WTC11 (cell line): ENCODE measurements at regions not wholly inside any gene's neighbourhood (a gene's known extent, or its start where the extent isn't known, plus 50 kb on each side); places are given as distances from the start of the nearest gene placed in this dataset.

Experiments
- ATAC-seq: fragments of 200-7000 bp; cut with Tn5 transposase; 2 replicates; pipeline ENCODE4 v1.10.0; 2021; ENCODE audit warnings: mild to moderate bottlenecking, moderate library complexity
- CTCF ChIA-PET: fragments of 300-600 bp; sonication (Branson Sonifier 250); formaldehyde crosslinking; loops from one replicate; lab custom pipeline; 2021; ENCODE audit warnings: antibody characterized with exemption; lab: Charles Lee
- POLR2A ChIA-PET: fragments of 350-600 bp; sonication (Branson Sonifier 250); formaldehyde crosslinking; loops from one replicate; lab custom pipeline; 2021; ENCODE audit warnings: antibody characterized with exemption; lab: Charles Lee
- DNase-seq: peaks from one replicate; pipeline ENCODE4 v3.0.0; 2021; ENCODE audit warnings: low spot score
- H3K27ac Mint-ChIP-seq: 2 replicates; pipeline ENCODE4 v1.8.0; 2021; ENCODE audit warnings: mixed read lengths
- H3K27me3 Mint-ChIP-seq: 2 replicates; pipeline ENCODE4 v1.8.0; 2021; ENCODE audit warnings: low read depth, mild to moderate bottlenecking, moderate library complexity, mixed read lengths
- H3K36me3 Mint-ChIP-seq: 2 replicates; pipeline ENCODE4 v1.8.0; 2021; ENCODE audit warnings: mixed read lengths
- H3K4me1 Mint-ChIP-seq: 2 replicates; pipeline ENCODE4 v1.8.0; 2022; ENCODE audit warnings: mixed read lengths
- H3K4me3 Mint-ChIP-seq: 2 replicates; pipeline ENCODE4 v1.8.0; 2021; ENCODE audit warnings: mild to moderate bottlenecking, moderate library complexity, mixed read lengths
- H3K9me3 Mint-ChIP-seq: 2 replicates; pipeline ENCODE4 v1.8.0; 2021; ENCODE audit warnings: mixed read lengths
- ATF2 ChIP-seq: sonication (generic); formaldehyde crosslinking; IDR thresholded peaks from 2 replicates; pipeline ENCODE4 v1.8.1; 2022; ENCODE audit warnings: low read depth, missing genetic modification reagents, borderline replicate concordance
- ATF3 ChIP-seq: sonication (generic); formaldehyde crosslinking; conservative IDR thresholded peaks from 2 replicates; pipeline ENCODE4 v1.8.1; 2022; ENCODE audit warnings: mild to moderate bottlenecking, missing genetic modification reagents
- CBFB ChIP-seq: sonication (generic); formaldehyde crosslinking; IDR thresholded peaks from 2 replicates; pipeline ENCODE4 v1.8.1; 2022; ENCODE audit warnings: mild to moderate bottlenecking, low read depth, missing genetic modification reagents
- CREM ChIP-seq: sonication (generic); formaldehyde crosslinking; IDR thresholded peaks from 2 replicates; pipeline ENCODE4 v1.8.1; 2022; ENCODE audit warnings: mild to moderate bottlenecking, missing genetic modification reagents, moderate library complexity
- E2F4 ChIP-seq: sonication (generic); formaldehyde crosslinking; IDR thresholded peaks from 2 replicates; pipeline ENCODE4 v1.8.1; 2022; ENCODE audit warnings: low read depth, mild to moderate bottlenecking, moderate library complexity, missing genetic modification reagents, borderline replicate concordance
- ETV6 ChIP-seq: sonication (generic); formaldehyde crosslinking; IDR thresholded peaks from 2 replicates; pipeline ENCODE4 v1.8.1; 2022; ENCODE audit warnings: mild to moderate bottlenecking, missing genetic modification reagents
- FOXP1 ChIP-seq: sonication (generic); formaldehyde crosslinking; IDR thresholded peaks from 2 replicates; pipeline ENCODE4 v1.8.0; 2022; ENCODE audit warnings: missing genetic modification reagents, mild to moderate bottlenecking, moderate library complexity, borderline replicate concordance
- FOXP4 ChIP-seq: sonication (generic); formaldehyde crosslinking; IDR thresholded peaks from 2 replicates; pipeline ENCODE4 v1.8.0; 2022; ENCODE audit warnings: mild to moderate bottlenecking, missing genetic modification reagents
- GRHL2 ChIP-seq: fragments of 250-450 bp; sonication (Bioruptor Pico); IDR thresholded peaks from 2 replicates; pipeline ENCODE4 v1.8.0; 2022; ENCODE audit warnings: mild to moderate bottlenecking, moderate library complexity; ENCODE audit not compliant: insufficient replicate concordance, severe bottlenecking
- GTF2I ChIP-seq: fragments of 250-450 bp; sonication (Bioruptor Pico); conservative IDR thresholded peaks from 2 replicates; pipeline ENCODE4 v1.4.0; 2021; ENCODE audit warnings: mild to moderate bottlenecking
- IRF2 ChIP-seq: sonication (generic); formaldehyde crosslinking; IDR thresholded peaks from 2 replicates; pipeline ENCODE4 v1.8.0; 2022; ENCODE audit warnings: low read depth, missing genetic modification reagents, borderline replicate concordance
- KAT7 ChIP-seq: sonication (generic); formaldehyde crosslinking; IDR thresholded peaks from 2 replicates; pipeline ENCODE4 v1.8.1; 2023; ENCODE audit warnings: missing genetic modification reagents, mild to moderate bottlenecking, borderline replicate concordance
- MLX ChIP-seq: sonication (generic); formaldehyde crosslinking; IDR thresholded peaks from 2 replicates; pipeline ENCODE4 v1.8.1; 2023; ENCODE audit warnings: mild to moderate bottlenecking, missing genetic modification reagents, moderate library complexity
- MXD4 ChIP-seq: fragments of 250-450 bp; sonication (Bioruptor Pico); IDR thresholded peaks from 2 replicates; pipeline ENCODE4 v1.8.0; 2021; ENCODE audit warnings: mild to moderate bottlenecking, moderate library complexity, borderline replicate concordance
- NFATC4 ChIP-seq: fragments of 250-450 bp; sonication (Bioruptor Pico); IDR thresholded peaks from 2 replicates; pipeline ENCODE4 v1.9.0; 2021; ENCODE audit warnings: mild to moderate bottlenecking
- NFE2L1 ChIP-seq: sonication (generic); formaldehyde crosslinking; IDR thresholded peaks from 2 replicates; pipeline ENCODE4 v1.8.1; 2023; ENCODE audit warnings: missing genetic modification reagents
- NR1H2 ChIP-seq: sonication (generic); formaldehyde crosslinking; IDR thresholded peaks from 2 replicates; pipeline ENCODE4 v1.9.0; 2021; ENCODE audit warnings: mild to moderate bottlenecking, moderate library complexity, missing genetic modification reagents
- NR2C2 ChIP-seq: sonication (generic); formaldehyde crosslinking; IDR thresholded peaks from 2 replicates; pipeline ENCODE4 v1.8.0; 2022; ENCODE audit warnings: mild to moderate bottlenecking, missing genetic modification reagents
- NR3C1 ChIP-seq: sonication (generic); formaldehyde crosslinking; conservative IDR thresholded peaks from 2 replicates; pipeline ENCODE4 v1.8.1; 2023; ENCODE audit warnings: low read depth, mild to moderate bottlenecking, missing genetic modification reagents
- SMAD3 ChIP-seq: sonication (generic); formaldehyde crosslinking; IDR thresholded peaks from 2 replicates; pipeline ENCODE4 v1.8.0; 2022; ENCODE audit warnings: missing genetic modification reagents, mild to moderate bottlenecking, borderline replicate concordance
- USF2 ChIP-seq: sonication (generic); formaldehyde crosslinking; IDR thresholded peaks from 2 replicates; pipeline ENCODE4 v1.8.1; 2023; ENCODE audit warnings: mild to moderate bottlenecking, missing genetic modification reagents, moderate library complexity
- ZMAT4 ChIP-seq: fragments of 250-450 bp; sonication (Bioruptor Pico); IDR thresholded peaks from 2 replicates; pipeline ENCODE4 v1.9.0; 2021; ENCODE audit warnings: mild to moderate bottlenecking
- ZNF121 ChIP-seq: sonication (generic); formaldehyde crosslinking; IDR thresholded peaks from 2 replicates; pipeline ENCODE4 v1.8.0; 2023; ENCODE audit warnings: missing genetic modification reagents
- ZNF396 ChIP-seq: fragments of 250-450 bp; sonication (Bioruptor Pico); IDR thresholded peaks from 2 replicates; pipeline ENCODE4 v1.8.0; 2021; ENCODE audit warnings: mild to moderate bottlenecking, moderate library complexity, borderline replicate concordance
- ZNF512 ChIP-seq: sonication (generic); formaldehyde crosslinking; IDR thresholded peaks from 2 replicates; pipeline ENCODE4 v1.8.1; 2022; ENCODE audit warnings: missing genetic modification reagents, borderline replicate concordance

GRCh38 chr4:37745946-37746345 is 59.8 kb upstream of the RELL1 start:
- CTCF ChIA-PET = no interaction called here
- no peaks in the 10 kb centered on the region for H3K4me1 Mint-ChIP-seq
- no peak for TF ChIP-seq MXD4 (CRISPR knock-in tag)
- TF ChIP-seq, all 79 proteins: peak for 0
- no peak overlapping the region for H3K4me3 Mint-ChIP-seq
- POLR2A ChIA-PET = no interaction called here
- peaks cover 5% of the 10 kb centered on the region; the same call in 1 of the 2 replicates for H3K9me3 Mint-ChIP-seq
- H3K27me3 Mint-ChIP-seq = no peaks in the 10 kb centered on the region
- no peak for ATAC-seq
- H3K27ac Mint-ChIP-seq = no peak overlapping the region
- no peak for DNase-seq
- no peaks in the 10 kb centered on the region for H3K36me3 Mint-ChIP-seq

- Mint-ChIP-seq H3K9me3 (peaks cover 5% of the 10 kb centered on the region; the same call in 1 of the 2 replicates), H3K36me3 (no peaks in the 10 kb centered on the region), H3K4me1 (no peaks in the 10 kb centered on the region), H3K4me3 (no peak overlapping the region), H3K27ac (no peak overlapping the region), H3K27me3 (no peaks in the 10 kb centered on the region)
- TF ChIP-seq NR2C2 (CRISPR knock-in tag) (no peak), ZNF121 (CRISPR knock-in tag) (no peak), ATF3 (CRISPR knock-in tag) (no peak), MLX (CRISPR knock-in tag) (no peak), CREM (CRISPR knock-in tag) (no peak), GTF2I (CRISPR knock-in tag) (no peak), ZNF512 (CRISPR knock-in tag) (no peak), NFE2L1 (no peak), IRF2 (CRISPR knock-in tag) (no peak), ATF2 (no peak), NR1H2 (no peak)
- CTCF ChIA-PET = interaction anchor here (1.3 kb wide), 1 partner anchor 60 kb away, joined by 3 read pairs; no protein-coding TSS in a partner anchor
- DNase-seq (no peak), ATAC-seq (no peak)
- POLR2A ChIA-PET = no interaction called here
Observed at GRCh38 chr4:37742149-37742548, 56.0 kb upstream of the RELL1 start.

GRCh38 chr4:37741564-37741963 is 55.4 kb upstream of the RELL1 start:
- Mint-ChIP-seq H3K27ac (no peak overlapping the region), H3K4me1 (no peaks in the 10 kb centered on the region), H3K36me3 (no peaks in the 10 kb centered on the region), H3K4me3 (no peak overlapping the region), H3K9me3 (peaks cover 5% of the 10 kb centered on the region; the same call in 1 of the 2 replicates), H3K27me3 (no peaks in the 10 kb centered on the region)
- ChIA-PET CTCF (no interaction called here), POLR2A (no interaction called here)
- TF ChIP-seq FOXP1 (CRISPR knock-in tag) = no peak
- TF ChIP-seq ETV6 = no peak
- TF ChIP-seq FOXP4 (CRISPR knock-in tag) = no peak
- TF ChIP-seq ZMAT4 (CRISPR knock-in tag) = no peak
- TF ChIP-seq E2F4 (CRISPR knock-in tag) = no peak
- TF ChIP-seq NFATC4 = no peak
- no peak for TF ChIP-seq USF2 (CRISPR knock-in tag)
- TF ChIP-seq NR2C2 (CRISPR knock-in tag) = no peak
- no peak for TF ChIP-seq NR3C1 (CRISPR knock-in tag)
- no peak for TF ChIP-seq SMAD3
- TF ChIP-seq GRHL2 (CRISPR knock-in tag) = no peak
- no peak for TF ChIP-seq CBFB (CRISPR knock-in tag)
- no peak for TF ChIP-seq ZNF396 (CRISPR knock-in tag)
- TF ChIP-seq KAT7 (CRISPR knock-in tag) = no peak
- ATAC-seq (no peak), DNase-seq (no peak)
